ENCODE measurements at regions not wholly inside any gene's neighbourhood (a gene's known extent, or its start where the extent isn't known, plus 50 kb on each side); places are given as distances from the start of the nearest gene placed in this dataset.
A peak's percentile ranks its signal among the peaks of the same experiment; 100 is the strongest.

GRCh38 chr16:60203525-60204124 lies 1469.5 kb upstream of the GOT2 start:
- TF ChIP-seq EZH2phosphoT487 (IDR thresholded peaks at IDR 0.05; ENCODE audit: low read depth, severe bottlenecking, unreplicated experiment) (no peak), CTCF (IDR thresholded peaks at IDR 0.05; ENCODE audit: poor library complexity) (peak; percentile 63), EZH2 (IDR thresholded peaks at IDR 0.05; ENCODE audit: borderline replicate concordance) (no peak)

Data from hepatocyte (in vitro differentiated cells).